Right forelimb (tissue), 1 donor: ENCODE measurements at regions not wholly inside any gene's neighbourhood (a gene's known extent, or its start where the extent isn't known, plus 50 kb on each side); places are given as distances from the start of the nearest gene placed in this dataset.
"Not testable (repeated sequence)": the region's sequence is repeated elsewhere in the genome, so short reads cannot be mapped to it uniquely, and the experiment has no call there.

ENCODE experiments used
- DNase-seq: peaks from one replicate; pipeline ENCODE4 v3.0.0-alpha.2; 2018

GRCh38 chr5:26386532-26386931 lies 651.9 kb downstream of the CDH9 start:
- no peak for DNase-seq

GRCh38 chr5:26364624-26365023 lies 673.8 kb downstream of the CDH9 start:
- not testable (repeated sequence) for DNase-seq

- no peak for DNase-seq
Observed at GRCh38 chr5:26343801-26344325, 694.5 kb downstream of the CDH9 start.

GRCh38 chr5:26339576-26339975 lies 698.8 kb downstream of the CDH9 start:
- no peak for DNase-seq

- no peak for DNase-seq
Observed at GRCh38 chr5:26329562-26330189, 708.7 kb downstream of the CDH9 start.

GRCh38 chr5:26326153-26326759 lies 712.1 kb downstream of the CDH9 start:
- no peak for DNase-seq

GRCh38 chr5:26325432-26325831 lies 713.0 kb downstream of the CDH9 start:
- DNase-seq, result not testable (repeated sequence)

GRCh38 chr5:26324273-26324895 lies 714.0 kb downstream of the CDH9 start:
- DNase-seq, result not testable (repeated sequence)

- no peak for DNase-seq
Observed at GRCh38 chr5:26323794-26324193, 714.6 kb downstream of the CDH9 start.

- no peak for DNase-seq
Observed at GRCh38 chr5:26321278-26321677, 717.1 kb downstream of the CDH9 start.

- DNase-seq, result no peak
Observed at GRCh38 chr5:26310415-26310814, 728.0 kb downstream of the CDH9 start.

GRCh38 chr5:26295541-26295940 lies 742.8 kb downstream of the CDH9 start:
- no peak for DNase-seq

GRCh38 chr5:26282190-26282589 lies 756.2 kb downstream of the CDH9 start:
- DNase-seq, result no peak

- DNase-seq, result no peak
Observed at GRCh38 chr5:26278078-26278477, 760.3 kb downstream of the CDH9 start.

GRCh38 chr5:26259081-26259480 lies 779.3 kb downstream of the CDH9 start:
- no peak for DNase-seq

- DNase-seq, result no peak
Observed at GRCh38 chr5:26245321-26245720, 793.1 kb downstream of the CDH9 start.

GRCh38 chr5:26239588-26239987 lies 798.8 kb downstream of the CDH9 start:
- no peak for DNase-seq

GRCh38 chr5:26237489-26237888 lies 800.9 kb downstream of the CDH9 start:
- no peak for DNase-seq

- DNase-seq, result no peak
Observed at GRCh38 chr5:26236936-26237335, 801.5 kb downstream of the CDH9 start.

GRCh38 chr5:26232706-26233105 lies 805.7 kb downstream of the CDH9 start:
- DNase-seq, result no peak

GRCh38 chr5:26231316-26231715 lies 807.1 kb downstream of the CDH9 start:
- no peak for DNase-seq

GRCh38 chr5:26229848-26230247 lies 808.5 kb downstream of the CDH9 start:
- no peak for DNase-seq

- no peak for DNase-seq
Observed at GRCh38 chr5:26227245-26227644, 811.1 kb downstream of the CDH9 start.

- no peak for DNase-seq
Observed at GRCh38 chr5:26205121-26205520, 833.3 kb downstream of the CDH9 start.
